ENCODE measurements at regions not wholly inside any gene's neighbourhood (a gene's known extent, or its start where the extent isn't known, plus 50 kb on each side); places are given as distances from the start of the nearest gene placed in this dataset.
"Not testable (repeated sequence)": the region's sequence is repeated elsewhere in the genome, so short reads cannot be mapped to it uniquely, and the experiment has no call there.

GRCh38 chr2:7437141-7437540 lies 519.9 kb downstream of the RNF144A start:
- no peaks in the 10 kb centered on the region for H3K4me1 ChIP-seq (ENCODE audit: control insufficient read depth, insufficient read depth, low read length)
- no peak for DNase-seq (ENCODE audit: low read depth, low spot score)
- H3K4me3 ChIP-seq (ENCODE audit: low read length): no peak overlapping the region
- no peak overlapping the region for H3K27ac ChIP-seq (ENCODE audit: low read length)
- H3K36me3 ChIP-seq (ENCODE audit: control insufficient read depth, insufficient read depth, low read length): no peaks in the 10 kb centered on the region
- no peaks in the 10 kb centered on the region for H3K9me3 ChIP-seq (ENCODE audit: control insufficient read depth, insufficient read depth, low read length)
- no peaks in the 10 kb centered on the region for H3K27me3 ChIP-seq (ENCODE audit: control insufficient read depth, insufficient read depth, low read length)

GRCh38 chr2:7437716-7438632 lies 520.8 kb downstream of the RNF144A start:
- H3K27ac ChIP-seq (ENCODE audit: low read length): no peak overlapping the region

GRCh38 chr2:7438855-7439254 lies 521.6 kb downstream of the RNF144A start:
- H3K36me3 ChIP-seq (ENCODE audit: control insufficient read depth, insufficient read depth, low read length): no peaks in the 10 kb centered on the region
- no peak overlapping the region for H3K4me3 ChIP-seq (ENCODE audit: low read length)
- no CpG with 5 or more reads among the region's 1 CpG for WGBS (ENCODE audit: insufficient coverage, insufficient read length)
- DNase-seq (ENCODE audit: low read depth, low spot score): no peak
- H3K9me3 ChIP-seq (ENCODE audit: control insufficient read depth, insufficient read depth, low read length): no peaks in the 10 kb centered on the region
- H3K27me3 ChIP-seq (ENCODE audit: control insufficient read depth, insufficient read depth, low read length): no peaks in the 10 kb centered on the region
- H3K27ac ChIP-seq (ENCODE audit: low read length): no peak overlapping the region
- H3K4me1 ChIP-seq (ENCODE audit: control insufficient read depth, insufficient read depth, low read length): no peaks in the 10 kb centered on the region

More at GRCh38 chr2:7437716-7438632, 520.8 kb downstream of the RNF144A start:
- Histone ChIP-seq H3K4me3 (ENCODE audit: low read length) (no peak overlapping the region), H3K4me1 (ENCODE audit: control insufficient read depth, insufficient read depth, low read length) (no peaks in the 10 kb centered on the region), H3K36me3 (ENCODE audit: control insufficient read depth, insufficient read depth, low read length) (no peaks in the 10 kb centered on the region), H3K27me3 (ENCODE audit: control insufficient read depth, insufficient read depth, low read length) (no peaks in the 10 kb centered on the region), H3K9me3 (ENCODE audit: control insufficient read depth, insufficient read depth, low read length) (no peaks in the 10 kb centered on the region)
- DNase-seq (ENCODE audit: low read depth, low spot score): no peak
- no CpG with 5 or more reads among the region's 9 CpGs for WGBS (ENCODE audit: insufficient coverage, insufficient read length)

- H3K27me3 ChIP-seq (ENCODE audit: control insufficient read depth, insufficient read depth, low read length): no peaks in the 10 kb centered on the region
- no peaks in the 10 kb centered on the region for H3K36me3 ChIP-seq (ENCODE audit: control insufficient read depth, insufficient read depth, low read length)
- no peak for DNase-seq (ENCODE audit: low read depth, low spot score)
- WGBS (ENCODE audit: insufficient coverage, insufficient read length): no CpG with 5 or more reads among the region's 4 CpGs
- no peaks in the 10 kb centered on the region for H3K4me1 ChIP-seq (ENCODE audit: control insufficient read depth, insufficient read depth, low read length)
- H3K4me3 ChIP-seq (ENCODE audit: low read length): no peak overlapping the region
- H3K9me3 ChIP-seq (ENCODE audit: control insufficient read depth, insufficient read depth, low read length): no peaks in the 10 kb centered on the region
- no peak overlapping the region for H3K27ac ChIP-seq (ENCODE audit: low read length)
Observed at GRCh38 chr2:7440977-7441376, 523.8 kb downstream of the RNF144A start.

- no CpG with 5 or more reads among the region's 3 CpGs for WGBS (ENCODE audit: insufficient coverage, insufficient read length)
- H3K9me3 ChIP-seq (ENCODE audit: control insufficient read depth, insufficient read depth, low read length); H3K4me1 ChIP-seq (ENCODE audit: control insufficient read depth, insufficient read depth, low read length): not testable (repeated sequence)
Observed at GRCh38 chr2:7441841-7442240, 524.6 kb downstream of the RNF144A start.

GRCh38 chr2:7444626-7445025 lies 527.4 kb downstream of the RNF144A start:
- Histone ChIP-seq H3K27ac (ENCODE audit: low read length) (no peak overlapping the region), H3K27me3 (ENCODE audit: control insufficient read depth, insufficient read depth, low read length) (no peaks in the 10 kb centered on the region), H3K4me1 (ENCODE audit: control insufficient read depth, insufficient read depth, low read length) (no peaks in the 10 kb centered on the region; the same call in 1 of the 2 replicates), H3K4me3 (ENCODE audit: low read length) (no peak overlapping the region), H3K36me3 (ENCODE audit: control insufficient read depth, insufficient read depth, low read length) (no peaks in the 10 kb centered on the region), H3K9me3 (ENCODE audit: control insufficient read depth, insufficient read depth, low read length) (no peaks in the 10 kb centered on the region)
- no peak for DNase-seq (ENCODE audit: low read depth, low spot score)
- no CpG with 5 or more reads among the region's 4 CpGs for WGBS (ENCODE audit: insufficient coverage, insufficient read length)

More at GRCh38 chr2:7441841-7442240, 524.6 kb downstream of the RNF144A start:
- H3K27me3 ChIP-seq (ENCODE audit: control insufficient read depth, insufficient read depth, low read length); H3K4me3 ChIP-seq (ENCODE audit: low read length); H3K36me3 ChIP-seq (ENCODE audit: control insufficient read depth, insufficient read depth, low read length); H3K27ac ChIP-seq (ENCODE audit: low read length); DNase-seq (ENCODE audit: low read depth, low spot score): not testable (repeated sequence)

- Histone ChIP-seq H3K27ac (ENCODE audit: low read length) (no peak overlapping the region), H3K27me3 (ENCODE audit: control insufficient read depth, insufficient read depth, low read length) (no peaks in the 10 kb centered on the region), H3K9me3 (ENCODE audit: control insufficient read depth, insufficient read depth, low read length) (no peaks in the 10 kb centered on the region), H3K36me3 (ENCODE audit: control insufficient read depth, insufficient read depth, low read length) (no peaks in the 10 kb centered on the region), H3K4me3 (ENCODE audit: low read length) (no peak overlapping the region), H3K4me1 (ENCODE audit: control insufficient read depth, insufficient read depth, low read length) (no peaks in the 10 kb centered on the region; the same call in 1 of the 2 replicates)
- whole genome bisulfite sequencing (ENCODE audit: insufficient coverage, insufficient read length): no CpG with 5 or more reads among the region's 11 CpGs
- DNase-seq (ENCODE audit: low read depth, low spot score): no peak
Observed at GRCh38 chr2:7448578-7449264, 531.5 kb downstream of the RNF144A start.

- no peaks in the 10 kb centered on the region for H3K9me3 ChIP-seq (ENCODE audit: control insufficient read depth, insufficient read depth, low read length)
- DNase-seq (ENCODE audit: low read depth, low spot score): no peak
- no peak overlapping the region for H3K27ac ChIP-seq (ENCODE audit: low read length)
- no peaks in the 10 kb centered on the region for H3K27me3 ChIP-seq (ENCODE audit: control insufficient read depth, insufficient read depth, low read length)
- no peak overlapping the region for H3K4me3 ChIP-seq (ENCODE audit: low read length)
- no peaks in the 10 kb centered on the region for H3K36me3 ChIP-seq (ENCODE audit: control insufficient read depth, insufficient read depth, low read length)
- H3K4me1 ChIP-seq (ENCODE audit: control insufficient read depth, insufficient read depth, low read length): no peaks in the 10 kb centered on the region; the same call in 1 of the 2 replicates
Observed at GRCh38 chr2:7449298-7449697, 532.1 kb downstream of the RNF144A start.

- no peak for DNase-seq (ENCODE audit: low read depth, low spot score)
Observed at GRCh38 chr2:7450188-7450832, 533.1 kb downstream of the RNF144A start.

GRCh38 chr2:7450833-7451190 lies 533.6 kb downstream of the RNF144A start:
- no peak for DNase-seq (ENCODE audit: low read depth, low spot score)
- no peaks in the 10 kb centered on the region; the same call in 1 of the 2 replicates for H3K4me1 ChIP-seq (ENCODE audit: control insufficient read depth, insufficient read depth, low read length)

More at GRCh38 chr2:7450188-7450832, 533.1 kb downstream of the RNF144A start:
- Histone ChIP-seq H3K36me3 (ENCODE audit: control insufficient read depth, insufficient read depth, low read length) (no peaks in the 10 kb centered on the region), H3K9me3 (ENCODE audit: control insufficient read depth, insufficient read depth, low read length) (no peaks in the 10 kb centered on the region), H3K27me3 (ENCODE audit: control insufficient read depth, insufficient read depth, low read length) (no peaks in the 10 kb centered on the region), H3K27ac (ENCODE audit: low read length) (no peak overlapping the region), H3K4me1 (ENCODE audit: control insufficient read depth, insufficient read depth, low read length) (no peaks in the 10 kb centered on the region; the same call in 1 of the 2 replicates), H3K4me3 (ENCODE audit: low read length) (no peak overlapping the region)
- WGBS (ENCODE audit: insufficient coverage, insufficient read length): no CpG with 5 or more reads among the region's 8 CpGs

More at GRCh38 chr2:7450833-7451190, 533.6 kb downstream of the RNF144A start:
- WGBS (ENCODE audit: insufficient coverage, insufficient read length): no CpG with 5 or more reads among the region's 7 CpGs
- no peaks in the 10 kb centered on the region for H3K9me3 ChIP-seq (ENCODE audit: control insufficient read depth, insufficient read depth, low read length)
- H3K27me3 ChIP-seq (ENCODE audit: control insufficient read depth, insufficient read depth, low read length): no peaks in the 10 kb centered on the region
- no peaks in the 10 kb centered on the region for H3K36me3 ChIP-seq (ENCODE audit: control insufficient read depth, insufficient read depth, low read length)
- no peak overlapping the region for H3K27ac ChIP-seq (ENCODE audit: low read length)
- no peak overlapping the region for H3K4me3 ChIP-seq (ENCODE audit: low read length)

All from iPS DF 6.9 (cell line).